Activated gamma-delta T cell treated with anti-CD3 and anti-CD28 coated beads, Interleukin-2, amount 50 U/mL, for 16 hours (primary cell): ENCODE measurements at regions not wholly inside any gene's neighbourhood (a gene's known extent, or its start where the extent isn't known, plus 50 kb on each side); places are given as distances from the start of the nearest gene placed in this dataset.
"Not testable (repeated sequence)": the region's sequence is repeated elsewhere in the genome, so short reads cannot be mapped to it uniquely, and the experiment has no call there.

Source experiments
- DNase-seq: peaks from one replicate; pipeline ENCODE4 v3.0.0-alpha.2; 2020; ENCODE audit warnings: low read depth

GRCh38 chr16:66242672-66243071 is 123.8 kb upstream of the CDH5 start:
- DNase-seq, result no peak

GRCh38 chr16:66242206-66242605 is 124.3 kb upstream of the CDH5 start:
- not testable (repeated sequence) for DNase-seq

- DNase-seq, result no peak
Measured at GRCh38 chr16:66240631-66241395, 125.7 kb upstream of the CDH5 start.

GRCh38 chr16:66240088-66240487 is 126.4 kb upstream of the CDH5 start:
- no peak for DNase-seq

- no peak for DNase-seq
Measured at GRCh38 chr16:66238696-66239095, 127.8 kb upstream of the CDH5 start.

- DNase-seq, result no peak
Measured at GRCh38 chr16:66236301-66236700, 130.2 kb upstream of the CDH5 start.

GRCh38 chr16:66231452-66232160 is 134.9 kb upstream of the CDH5 start:
- no peak for DNase-seq

- DNase-seq, result no peak
Measured at GRCh38 chr16:66229651-66230050, 136.8 kb upstream of the CDH5 start.

- no peak for DNase-seq
Measured at GRCh38 chr16:66228792-66229191, 137.7 kb upstream of the CDH5 start.

- no peak for DNase-seq
Measured at GRCh38 chr16:66227766-66228530, 138.5 kb upstream of the CDH5 start.

- DNase-seq, result no peak
Measured at GRCh38 chr16:66226762-66227161, 139.7 kb upstream of the CDH5 start.

GRCh38 chr16:66225696-66226095 is 140.8 kb upstream of the CDH5 start:
- no peak for DNase-seq

GRCh38 chr16:66224626-66225025 is 141.9 kb upstream of the CDH5 start:
- DNase-seq, result no peak

- DNase-seq, result no peak
Measured at GRCh38 chr16:66224186-66224585, 142.3 kb upstream of the CDH5 start.

GRCh38 chr16:66223176-66223780 is 143.2 kb upstream of the CDH5 start:
- no peak for DNase-seq

- no peak for DNase-seq
Measured at GRCh38 chr16:66222756-66223155, 143.7 kb upstream of the CDH5 start.

GRCh38 chr16:66220702-66221101 is 145.8 kb upstream of the CDH5 start:
- no peak for DNase-seq

GRCh38 chr16:66219491-66219890 is 147.0 kb upstream of the CDH5 start:
- DNase-seq, result no peak

- DNase-seq, result no peak
Measured at GRCh38 chr16:66212428-66212827, 154.1 kb upstream of the CDH5 start.

- no peak for DNase-seq
Measured at GRCh38 chr16:66211651-66212050, 154.8 kb upstream of the CDH5 start.

GRCh38 chr16:66207883-66208265 is 158.6 kb upstream of the CDH5 start:
- no peak for DNase-seq

- no peak for DNase-seq
Measured at GRCh38 chr16:66207139-66207882, 159.2 kb upstream of the CDH5 start.
